K562 (cell line): ENCODE measurements at regions not wholly inside any gene's neighbourhood (a gene's known extent, or its start where the extent isn't known, plus 50 kb on each side); places are given as distances from the start of the nearest gene placed in this dataset.

Experiments used
- CTCF ChIP-seq, 3 experiments: IDR thresholded peaks in 2 of 3; conservative IDR thresholded peaks in 1 of 3; 2 replicates each; pipeline ENCODE4 v1.5.1; 2011 to 2012; ENCODE audit warnings: low read length in 3 of 3, mild to moderate bottlenecking in 3 of 3, control low read depth in 2 of 3, improper control_type of control experiment in 1 of 3, inconsistent platforms in 1 of 3, low read depth in 1 of 3, mixed read lengths in 1 of 3, moderate library complexity in 1 of 3; ENCODE audit not compliant: insufficient read depth in 2 of 3
- ETV5 ChIP-seq: sonication (generic); formaldehyde crosslinking; IDR thresholded peaks from 2 replicates; pipeline ENCODE4 v1.4.0; 2020; ENCODE audit warnings: low read depth, mild to moderate bottlenecking, missing genetic modification reagents
- FUS ChIP-seq: fragments of 200-400 bp; formaldehyde crosslinking; optimal IDR thresholded peaks from 2 replicates; pipeline ENCODE3; 2017; ENCODE audit warnings: low read depth, low read length
- HMG20B ChIP-seq: fragments of 250-450 bp; sonication (Bioruptor Pico); IDR thresholded peaks from 2 replicates; pipeline ENCODE4 v1.5.0; 2021; ENCODE audit warnings: mild to moderate bottlenecking
- KAT2B ChIP-seq: IDR thresholded peaks from one replicate; pipeline ENCODE4 v1.6.1; 2012; ENCODE audit warnings: low read depth, mild to moderate bottlenecking, control low read depth, inconsistent platforms, low read length, moderate library complexity
- KLF13 ChIP-seq: fragments of 450-650 bp; IDR thresholded peaks from 2 replicates; pipeline ENCODE4 v1.6.1; 2016; ENCODE audit warnings: missing genetic modification characterization, low read depth, mild to moderate bottlenecking, missing compliant biosample characterization, moderate library complexity, borderline replicate concordance
- MAX ChIP-seq: sonication (generic); formaldehyde crosslinking; IDR thresholded peaks from 2 replicates; pipeline ENCODE4 v1.9.0; 2022; ENCODE audit warnings: mild to moderate bottlenecking, missing genetic modification reagents
- MIER1 ChIP-seq: fragments of 450-650 bp; IDR thresholded peaks from 2 replicates; pipeline ENCODE4 v1.6.1; 2016; ENCODE audit warnings: antibody characterized with exemption, mild to moderate bottlenecking, low read depth
- NR3C1 ChIP-seq: sonication (generic); formaldehyde crosslinking; IDR thresholded peaks from 2 replicates; pipeline ENCODE4 v1.8.1; 2022; ENCODE audit warnings: missing genetic modification reagents
- POLR2AphosphoS2 ChIP-seq: IDR thresholded peaks from 2 replicates; pipeline ENCODE4 v1.6.1; 2012; ENCODE audit warnings: low read length, improper control_type of control experiment
- PRDM10 ChIP-seq: fragments of 450-650 bp; IDR thresholded peaks from 2 replicates; pipeline ENCODE4 v1.6.1; 2018; ENCODE audit not compliant: partially characterized antibody

- no peak for TF ChIP-seq CTCF (IDR thresholded peaks at IDR 0.05 in 2 of 3, conservative IDR thresholded peaks at IDR 0.05 in 1 of 3; ENCODE audit: insufficient read depth in 2 of 3, low read depth in 1 of 3, low read length in 3 of 3)
- TF ChIP-seq MIER1 = no peak
- no peak for TF ChIP-seq PRDM10
- TF ChIP-seq MAX (CRISPR knock-in tag) = no peak
- no peak for TF ChIP-seq NR3C1 (CRISPR knock-in tag)
- no peak for TF ChIP-seq ETV5 (CRISPR knock-in tag)
- no peak for TF ChIP-seq FUS
- TF ChIP-seq KAT2B = no peak
- no peak for TF ChIP-seq HMG20B
- TF ChIP-seq KLF13 (tag) = no peak
- no peak for TF ChIP-seq POLR2AphosphoS2
These were observed 644.3 kb upstream of the LRRN3 start for GRCh38 chr7:110446658-110447057.
